OCI-LY1 (cell line): ENCODE measurements at regions not wholly inside any gene's neighbourhood (a gene's known extent, or its start where the extent isn't known, plus 50 kb on each side); places are given as distances from the start of the nearest gene placed in this dataset.

Source experiments
- H2AFZ ChIP-seq: fragments of 200-600 bp; sonication (generic), shearing (Covaris generic); 2 replicates; pipeline ENCODE4 v1.6.0; 2014; ENCODE audit warnings: antibody characterized with exemption, mild to moderate bottlenecking, low read length
- H3F3A ChIP-seq: fragments of 200-600 bp; sonication (generic), shearing (Covaris generic); 2 replicates; pipeline ENCODE4 v1.6.0; 2014; ENCODE audit warnings: mild to moderate bottlenecking, antibody characterized with exemption, low read length, moderate library complexity; ENCODE audit not compliant: insufficient read depth
- H3K27ac ChIP-seq: fragments of 200-600 bp; sonication (generic); 2 replicates; pipeline ENCODE4 v1.5.1; 2014; ENCODE audit warnings: low read length, mixed run types, mild to moderate bottlenecking, low read depth; ENCODE audit not compliant: poor library complexity, severe bottlenecking
- H3K27me3 ChIP-seq: fragments of 200-600 bp; sonication (generic); 2 replicates; pipeline ENCODE4 v1.6.0; 2014; ENCODE audit warnings: antibody characterized with exemption, mild to moderate bottlenecking, low read length, moderate library complexity; ENCODE audit not compliant: insufficient read depth
- H3K36me3 ChIP-seq: fragments of 200-600 bp; sonication (generic); 2 replicates; pipeline ENCODE4 v1.6.1; 2014; ENCODE audit warnings: mild to moderate bottlenecking, antibody characterized with exemption, low read length, moderate library complexity, mixed read lengths; ENCODE audit not compliant: insufficient read depth
- H3K4me1 ChIP-seq: fragments of 200-600 bp; sonication (generic); 2 replicates; pipeline ENCODE4 v1.5.1; 2014; ENCODE audit warnings: mild to moderate bottlenecking, low read length, moderate library complexity; ENCODE audit not compliant: insufficient read depth, severe bottlenecking
- H3K4me2 ChIP-seq: fragments of 200-600 bp; sonication (generic), shearing (Covaris generic); 2 replicates; pipeline ENCODE4 v1.6.1; 2014; ENCODE audit warnings: low read length
- H3K4me3 ChIP-seq: fragments of 200-600 bp; sonication (generic); 2 replicates; pipeline ENCODE4 v1.5.1; 2014; ENCODE audit warnings: low read length, low read depth, mild to moderate bottlenecking, mixed read lengths; ENCODE audit not compliant: poor library complexity, severe bottlenecking
- H3K79me2 ChIP-seq: fragments of 200-600 bp; shearing (Covaris generic); 2 replicates; pipeline ENCODE4 v1.6.1; 2016; ENCODE audit warnings: mixed run types, low read length, mixed read lengths; ENCODE audit not compliant: insufficient read depth
- H3K9ac ChIP-seq: fragments of 200-600 bp; sonication (generic), shearing (Covaris generic); 2 replicates; pipeline ENCODE4 v1.6.1; 2014; ENCODE audit warnings: mild to moderate bottlenecking, low read length, mixed read lengths
- H3K9me2 ChIP-seq: fragments of 200-600 bp; sonication (generic), shearing (Covaris generic); 2 replicates; pipeline ENCODE4 v1.6.1; 2014; ENCODE audit warnings: low read depth, mild to moderate bottlenecking, low read length, mixed read lengths
- H3K9me3 ChIP-seq: fragments of 200-600 bp; shearing (Covaris generic); 2 replicates; pipeline ENCODE4 v1.6.1; 2014; ENCODE audit warnings: low read length, mixed read lengths
- H4K20me1 ChIP-seq: fragments of 200-600 bp; sonication (generic), shearing (Covaris generic); 2 replicates; pipeline ENCODE4 v1.6.0; 2016; ENCODE audit warnings: mild to moderate bottlenecking, low read length; ENCODE audit not compliant: insufficient read depth
- CTCF ChIP-seq: fragments of 200-600 bp; sonication (generic), shearing (Covaris generic); IDR thresholded peaks from 2 replicates; pipeline ENCODE4 v1.5.1; 2017; ENCODE audit warnings: mild to moderate bottlenecking, antibody characterized with exemption, low read length, moderate library complexity, mixed read lengths
- EZH2 ChIP-seq: fragments of 200-600 bp; sonication (generic), shearing (Covaris generic); IDR thresholded peaks from 2 replicates; pipeline ENCODE4 v1.8.0; 2017; ENCODE audit warnings: borderline replicate concordance, mixed run types, mild to moderate bottlenecking, antibody characterized with exemption, low read length, moderate library complexity, mixed read lengths

DNA sequence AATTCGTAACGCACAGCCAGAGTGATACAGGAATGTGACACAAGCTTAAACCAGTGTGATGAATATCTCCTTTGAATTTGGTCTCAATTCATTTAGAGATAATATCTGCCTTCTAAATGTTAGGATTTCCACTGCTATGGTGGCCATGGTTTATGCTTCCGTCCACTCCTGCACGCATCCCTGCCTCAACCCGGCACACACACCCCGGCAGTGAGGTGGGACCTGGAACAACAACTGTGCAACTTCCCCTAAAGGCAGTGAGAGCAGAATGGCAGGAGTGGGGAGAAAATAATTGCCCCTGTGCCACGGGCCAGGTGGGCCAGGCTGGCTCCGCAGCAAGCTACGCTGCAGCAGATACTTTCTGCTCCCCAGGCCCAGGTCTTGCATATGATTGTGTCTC lies 72.6 kb upstream of the CPEB4 start:
- Histone ChIP-seq H3F3A (0 out of 2 replicates have a peak, but pooled peaks cover 4% of the 10 kb centered on the region), H3K9me3 (peaks cover 6% of the 10 kb centered on the region; the same call in 1 of the 2 replicates), H3K27me3 (no peaks in the 10 kb centered on the region), H3K4me2 (no peak overlapping the region), H3K4me1 (peaks cover 69% of the 10 kb centered on the region), H3K27ac (peak overlapping the region; percentile 63), H3K9me2 (no peaks in the 10 kb centered on the region), H3K79me2 (no peaks in the 10 kb centered on the region), H2AFZ (no peak overlapping the region), H4K20me1 (no peaks in the 10 kb centered on the region), H3K36me3 (no peaks in the 10 kb centered on the region; the same call in 1 of the 2 replicates), H3K9ac (no peak overlapping the region; the same call in 1 of the 2 replicates), H3K4me3 (no peak overlapping the region)
- no peak for TF ChIP-seq CTCF
- TF ChIP-seq EZH2: no peak

GRCh38 chr5:173816728-173817127 lies 71.4 kb upstream of the CPEB4 start:
- Histone ChIP-seq H3K4me3 (no peak overlapping the region), H3K36me3 (no peaks in the 10 kb centered on the region; the same call in 1 of the 2 replicates), H3K9ac (no peak overlapping the region; the same call in 1 of the 2 replicates), H4K20me1 (no peaks in the 10 kb centered on the region), H3K79me2 (no peaks in the 10 kb centered on the region), H2AFZ (no peak overlapping the region), H3F3A (0 out of 2 replicates have a peak, but pooled peaks cover 12% of the 10 kb centered on the region), H3K4me2 (peak overlapping the region; percentile 4; the same call in 1 of the 2 replicates), H3K9me2 (no peaks in the 10 kb centered on the region), H3K4me1 (peaks cover 81% of the 10 kb centered on the region), H3K27me3 (no peaks in the 10 kb centered on the region), H3K9me3 (peaks cover 6% of the 10 kb centered on the region; the same call in 1 of the 2 replicates), H3K27ac (peak overlapping the region; percentile 63)
- TF ChIP-seq EZH2 (no peak), CTCF (no peak)

DNA sequence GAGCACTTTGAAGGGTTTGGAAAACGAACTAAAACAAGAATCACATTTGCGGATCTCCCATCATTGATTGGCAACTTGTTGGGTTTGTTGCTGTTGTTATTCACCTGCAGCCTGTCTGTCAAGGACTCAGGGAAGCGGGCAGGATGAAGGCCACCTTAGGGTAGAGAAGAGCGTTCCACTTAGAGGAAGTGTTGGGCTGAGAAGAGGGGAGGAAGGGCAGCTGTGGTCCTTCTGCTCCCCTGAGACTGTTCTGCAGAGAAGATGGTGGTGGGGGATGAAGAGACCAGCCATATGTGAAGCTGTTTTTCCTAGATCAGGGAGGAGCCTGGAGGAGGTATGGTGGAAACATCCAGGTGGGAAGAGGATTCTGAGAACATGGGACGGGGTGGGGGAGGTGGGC lies 70.6 kb upstream of the CPEB4 start:
- H3K4me1 ChIP-seq: peaks cover 89% of the 10 kb centered on the region
- 0 out of 2 replicates have a peak, but pooled peaks cover 13% of the 10 kb centered on the region for H3F3A ChIP-seq
- no peaks in the 10 kb centered on the region for H4K20me1 ChIP-seq
- H3K79me2 ChIP-seq: no peaks in the 10 kb centered on the region
- H3K9me3 ChIP-seq: peaks cover 6% of the 10 kb centered on the region; the same call in 1 of the 2 replicates
- no peaks in the 10 kb centered on the region for H3K27me3 ChIP-seq
- H3K4me3 ChIP-seq: peak overlapping the region; percentile 7
- H2AFZ ChIP-seq: no peak overlapping the region
- no peaks in the 10 kb centered on the region for H3K9me2 ChIP-seq
- H3K9ac ChIP-seq: no peak overlapping the region
- H3K27ac ChIP-seq: peak overlapping the region; percentile 63
- H3K36me3 ChIP-seq: no peaks in the 10 kb centered on the region; the same call in 1 of the 2 replicates
- TF ChIP-seq EZH2 (no peak), CTCF (no peak)
- peak overlapping the region; percentile 31; the same call in 1 of the 2 replicates for H3K4me2 ChIP-seq
